NCI-H2171 treated with DMSO at 0.1 percent for 48 hours (cell line): ENCODE measurements at regions not wholly inside any gene's neighbourhood (a gene's known extent, or its start where the extent isn't known, plus 50 kb on each side); places are given as distances from the start of the nearest gene placed in this dataset.
"Not testable (repeated sequence)": the region's sequence is repeated elsewhere in the genome, so short reads cannot be mapped to it uniquely, and the experiment has no call there.

Experiments used
- DNase-seq: peaks from one replicate; lab custom pipeline; 2025; lab: John Stamatoyannopoulos, UW

GRCh38 chr19:23533441-23533840 lies 138.2 kb upstream of the ZNF91 start:
- not testable (repeated sequence) for DNase-seq

GRCh38 chr19:23531976-23532375 lies 136.7 kb upstream of the ZNF91 start:
- no peak for DNase-seq

GRCh38 chr19:23531231-23531790 lies 136.0 kb upstream of the ZNF91 start:
- DNase-seq: no peak

- DNase-seq: no peak
Measured at GRCh38 chr19:23528376-23528775, 133.1 kb upstream of the ZNF91 start.

- no peak for DNase-seq
Measured at GRCh38 chr19:23527797-23528196, 132.5 kb upstream of the ZNF91 start.

GRCh38 chr19:23526302-23526701 lies 131.0 kb upstream of the ZNF91 start:
- DNase-seq: no peak

- DNase-seq: no peak
Measured at GRCh38 chr19:23525276-23525852, 130.1 kb upstream of the ZNF91 start.

- no peak for DNase-seq
Measured at GRCh38 chr19:23523863-23524262, 128.6 kb upstream of the ZNF91 start.

GRCh38 chr19:23522431-23522830 lies 127.2 kb upstream of the ZNF91 start:
- no peak for DNase-seq

GRCh38 chr19:23521471-23521870 lies 126.2 kb upstream of the ZNF91 start:
- no peak for DNase-seq

GRCh38 chr19:23520441-23520840 lies 125.2 kb upstream of the ZNF91 start:
- no peak for DNase-seq

- DNase-seq: no peak
Measured at GRCh38 chr19:23519031-23519430, 123.8 kb upstream of the ZNF91 start.

- DNase-seq: no peak
Measured at GRCh38 chr19:23516266-23516665, 121.0 kb upstream of the ZNF91 start.

- no peak for DNase-seq
Measured at GRCh38 chr19:23515551-23515950, 120.3 kb upstream of the ZNF91 start.

GRCh38 chr19:23512151-23512925 lies 117.1 kb upstream of the ZNF91 start:
- no peak for DNase-seq

- DNase-seq: no peak
Measured at GRCh38 chr19:23509686-23510450, 114.6 kb upstream of the ZNF91 start.

- no peak for DNase-seq
Measured at GRCh38 chr19:23507446-23507845, 112.2 kb upstream of the ZNF91 start.

- DNase-seq: no peak
Measured at GRCh38 chr19:23505738-23506137, 110.5 kb upstream of the ZNF91 start.

- no peak for DNase-seq
Measured at GRCh38 chr19:23482829-23483228, 87.6 kb upstream of the ZNF91 start.

GRCh38 chr19:23481043-23481442 lies 85.8 kb upstream of the ZNF91 start:
- DNase-seq: peak; percentile 27

- no peak for DNase-seq
Measured at GRCh38 chr19:23475477-23475876, 80.2 kb upstream of the ZNF91 start.

- no peak for DNase-seq
Measured at GRCh38 chr19:23474761-23475160, 79.5 kb upstream of the ZNF91 start.

- DNase-seq: no peak
Measured at GRCh38 chr19:23474172-23474571, 78.9 kb upstream of the ZNF91 start.
